ENCODE measurements at regions not wholly inside any gene's neighbourhood (a gene's known extent, or its start where the extent isn't known, plus 50 kb on each side); places are given as distances from the start of the nearest gene placed in this dataset.

GRCh38 chr2:136281281-136282114 lies 163.5 kb upstream of the CXCR4 start:
- no peak for TF ChIP-seq CTCF (conservative IDR thresholded peaks at IDR 0.05 in 1 of 2, IDR thresholded peaks at IDR 0.05 in 1 of 2; ENCODE audit: low read depth in 1 of 2, low read length in 2 of 2)
- TF ChIP-seq EZH2 (IDR thresholded peaks at IDR 0.05; ENCODE audit: low read length, missing control alignments) = no peak
